ENCODE measurements at regions not wholly inside any gene's neighbourhood (a gene's known extent, or its start where the extent isn't known, plus 50 kb on each side); places are given as distances from the start of the nearest gene placed in this dataset.

GRCh38 chr3:182729903-182730674 is 63.2 kb upstream of the ATP11B start:
- TF ChIP-seq POLR2A (IDR thresholded peaks at IDR 0.05; ENCODE audit: low read depth, low read length) (no peak), EZH2 (IDR thresholded peaks at IDR 0.05; ENCODE audit: borderline replicate concordance, low read depth, low read length, severe bottlenecking) (no peak)
